ENCODE measurements at regions not wholly inside any gene's neighbourhood (a gene's known extent, or its start where the extent isn't known, plus 50 kb on each side); places are given as distances from the start of the nearest gene placed in this dataset.

GRCh38 chr14:101233391-101233790, 327.9 kb upstream of the DIO3 start:
- WGBS, 2 donors = 51 to 54% methylated on average over 12 of the region's 12 CpGs
- H3K4me3 ChIP-seq (ENCODE audit: low read length in 2 of 2) = no peak overlapping the region
- no peaks in the 10 kb centered on the region for H3K4me1 ChIP-seq (ENCODE audit: control insufficient read depth in 1 of 2, insufficient read depth in 2 of 2, low read length in 2 of 2)
- no peaks in the 10 kb centered on the region for H3K27me3 ChIP-seq (ENCODE audit: control insufficient read depth in 1 of 2, insufficient read depth in 2 of 2, low read length in 1 of 2)
- DNase-seq (peak in 1 of 2 donors; percentile 41), ATAC-seq (ENCODE audit: low FRiP score) (no peak)
- H3K9me3 ChIP-seq (ENCODE audit: control insufficient read depth, low read length) = no peaks in the 10 kb centered on the region
- intact Hi-C loops (cut with DNase I) = no loop called here
- no peak overlapping the region for H3K27ac ChIP-seq (ENCODE audit: low read depth in 1 of 2, low read length in 2 of 2)
- H3K36me3 ChIP-seq (ENCODE audit: control insufficient read depth in 1 of 2, insufficient read depth in 2 of 2, low read length in 1 of 2) = no peaks in the 10 kb centered on the region

- Histone ChIP-seq H3K4me3 (ENCODE audit: low read length in 2 of 2) (no peak overlapping the region), H3K27ac (ENCODE audit: low read depth in 1 of 2, low read length in 2 of 2) (no peak overlapping the region), H3K36me3 (ENCODE audit: control insufficient read depth in 1 of 2, insufficient read depth in 2 of 2, low read length in 1 of 2) (no peaks in the 10 kb centered on the region), H3K9me3 (ENCODE audit: control insufficient read depth, low read length) (no peaks in the 10 kb centered on the region), H3K27me3 (ENCODE audit: control insufficient read depth in 1 of 2, insufficient read depth in 2 of 2, low read length in 1 of 2) (no peaks in the 10 kb centered on the region), H3K4me1 (ENCODE audit: control insufficient read depth in 1 of 2, insufficient read depth in 2 of 2, low read length in 2 of 2) (no peaks in the 10 kb centered on the region)
- ATAC-seq (ENCODE audit: low FRiP score) (no peak), DNase-seq (peak in 1 of 2 donors; percentile 40)
- 84 to 86% methylated on average over 6 to 7 of the region's 7 CpGs for WGBS, 2 donors
- intact Hi-C loops (cut with DNase I) = no loop called here
Measured at GRCh38 chr14:101233808-101234207, 327.5 kb upstream of the DIO3 start.

GRCh38 chr14:101234244-101234937, 326.9 kb upstream of the DIO3 start:
- no peaks in the 10 kb centered on the region for H3K9me3 ChIP-seq (ENCODE audit: control insufficient read depth, low read length)
- H3K4me1 ChIP-seq (ENCODE audit: control insufficient read depth in 1 of 2, insufficient read depth in 2 of 2, low read length in 2 of 2) = no peaks in the 10 kb centered on the region
- 79 to 81% methylated on average over 23 of the region's 23 CpGs for WGBS, 2 donors
- no peaks in the 10 kb centered on the region for H3K27me3 ChIP-seq (ENCODE audit: control insufficient read depth in 1 of 2, insufficient read depth in 2 of 2, low read length in 1 of 2)
- DNase-seq (peak in 1 of 2 donors; percentile 66), ATAC-seq (ENCODE audit: low FRiP score) (no peak)
- no peaks in the 10 kb centered on the region for H3K36me3 ChIP-seq (ENCODE audit: control insufficient read depth in 1 of 2, insufficient read depth in 2 of 2, low read length in 1 of 2)
- no peak overlapping the region for H3K4me3 ChIP-seq (ENCODE audit: low read length in 2 of 2)
- intact Hi-C loops (cut with DNase I) = no loop called here
- H3K27ac ChIP-seq (ENCODE audit: low read depth in 1 of 2, low read length in 2 of 2) = no peak overlapping the region

- intact Hi-C loops (cut with DNase I) = no loop called here
- Histone ChIP-seq H3K36me3 (ENCODE audit: control insufficient read depth in 1 of 2, insufficient read depth in 2 of 2, low read length in 1 of 2) (no peaks in the 10 kb centered on the region), H3K4me3 (ENCODE audit: low read length in 2 of 2) (no peak overlapping the region), H3K4me1 (ENCODE audit: control insufficient read depth in 1 of 2, insufficient read depth in 2 of 2, low read length in 2 of 2) (no peaks in the 10 kb centered on the region), H3K27me3 (ENCODE audit: control insufficient read depth in 1 of 2, insufficient read depth in 2 of 2, low read length in 1 of 2) (no peaks in the 10 kb centered on the region), H3K9me3 (ENCODE audit: control insufficient read depth, low read length) (no peaks in the 10 kb centered on the region), H3K27ac (ENCODE audit: low read depth in 1 of 2, low read length in 2 of 2) (no peak overlapping the region)
- DNase-seq = no peak
- no peak for ATAC-seq (ENCODE audit: low FRiP score)
- WGBS, 2 donors = 77 to 86% methylated on average over 12 of the region's 12 CpGs
Measured at GRCh38 chr14:101234999-101235334, 326.3 kb upstream of the DIO3 start.

- Histone ChIP-seq H3K4me3 (ENCODE audit: low read length in 2 of 2) (no peak overlapping the region), H3K27ac (ENCODE audit: low read depth in 1 of 2, low read length in 2 of 2) (no peak overlapping the region), H3K9me3 (ENCODE audit: control insufficient read depth, low read length) (no peaks in the 10 kb centered on the region), H3K27me3 (ENCODE audit: control insufficient read depth in 1 of 2, insufficient read depth in 2 of 2, low read length in 1 of 2) (peaks cover 0 to 1% of the 10 kb centered on the region in 2 donors), H3K4me1 (ENCODE audit: control insufficient read depth in 1 of 2, insufficient read depth in 2 of 2, low read length in 2 of 2) (no peaks in the 10 kb centered on the region), H3K36me3 (ENCODE audit: control insufficient read depth in 1 of 2, insufficient read depth in 2 of 2, low read length in 1 of 2) (no peaks in the 10 kb centered on the region)
- ATAC-seq (ENCODE audit: low FRiP score) = no peak
- 51 to 56% methylated on average over 16 of the region's 16 CpGs for WGBS, 2 donors
- intact Hi-C loops (cut with DNase I) = no loop called here
- peak; percentile 64 to 79 for DNase-seq
Measured at GRCh38 chr14:101235335-101236103, 325.8 kb upstream of the DIO3 start.

- Histone ChIP-seq H3K9me3 (ENCODE audit: control insufficient read depth, low read length) (no peaks in the 10 kb centered on the region), H3K36me3 (ENCODE audit: control insufficient read depth in 1 of 2, insufficient read depth in 2 of 2, low read length in 1 of 2) (no peaks in the 10 kb centered on the region), H3K4me1 (ENCODE audit: control insufficient read depth in 1 of 2, insufficient read depth in 2 of 2, low read length in 2 of 2) (no peaks in the 10 kb centered on the region), H3K4me3 (ENCODE audit: low read length in 2 of 2) (no peak overlapping the region), H3K27ac (ENCODE audit: low read depth in 1 of 2, low read length in 2 of 2) (no peak overlapping the region), H3K27me3 (ENCODE audit: control insufficient read depth in 1 of 2, insufficient read depth in 2 of 2, low read length in 1 of 2) (peaks cover 0 to 2% of the 10 kb centered on the region in 2 donors)
- DNase-seq (no peak), ATAC-seq (ENCODE audit: low FRiP score) (no peak)
- WGBS, 2 donors = 82 to 87% methylated on average over 15 of the region's 15 CpGs
- intact Hi-C loops (cut with DNase I) = no loop called here
Measured at GRCh38 chr14:101236496-101237251, 324.6 kb upstream of the DIO3 start.

GRCh38 chr14:101237252-101237616, 324.1 kb upstream of the DIO3 start:
- H3K36me3 ChIP-seq (ENCODE audit: control insufficient read depth in 1 of 2, insufficient read depth in 2 of 2, low read length in 1 of 2) = no peaks in the 10 kb centered on the region
- no peaks in the 10 kb centered on the region for H3K4me1 ChIP-seq (ENCODE audit: control insufficient read depth in 1 of 2, insufficient read depth in 2 of 2, low read length in 2 of 2)
- DNase-seq (no peak), ATAC-seq (ENCODE audit: low FRiP score) (no peak)
- no peak overlapping the region for H3K4me3 ChIP-seq (ENCODE audit: low read length in 2 of 2)
- WGBS, 2 donors = 73 to 82% methylated on average over 9 of the region's 9 CpGs
- no peak overlapping the region for H3K27ac ChIP-seq (ENCODE audit: low read depth in 1 of 2, low read length in 2 of 2)
- intact Hi-C loops (cut with DNase I) = no loop called here
- H3K9me3 ChIP-seq (ENCODE audit: control insufficient read depth, low read length) = no peaks in the 10 kb centered on the region
- peaks cover 0 to 2% of the 10 kb centered on the region in 2 donors for H3K27me3 ChIP-seq (ENCODE audit: control insufficient read depth in 1 of 2, insufficient read depth in 2 of 2, low read length in 1 of 2)

- Histone ChIP-seq H3K9me3 (ENCODE audit: control insufficient read depth, low read length) (no peaks in the 10 kb centered on the region), H3K4me1 (ENCODE audit: control insufficient read depth in 1 of 2, insufficient read depth in 2 of 2, low read length in 2 of 2) (no peaks in the 10 kb centered on the region), H3K27ac (ENCODE audit: low read depth in 1 of 2, low read length in 2 of 2) (no peak overlapping the region), H3K27me3 (ENCODE audit: control insufficient read depth in 1 of 2, insufficient read depth in 2 of 2, low read length in 1 of 2) (peaks cover 0 to 2% of the 10 kb centered on the region in 2 donors), H3K4me3 (ENCODE audit: low read length in 2 of 2) (no peak overlapping the region), H3K36me3 (ENCODE audit: control insufficient read depth in 1 of 2, insufficient read depth in 2 of 2, low read length in 1 of 2) (no peaks in the 10 kb centered on the region)
- 67 to 70% methylated on average over 9 of the region's 9 CpGs for WGBS, 2 donors
- intact Hi-C loops (cut with DNase I) = no loop called here
- peak in 1 of 2 donors; percentile 47 for DNase-seq
- ATAC-seq (ENCODE audit: low FRiP score) = no peak
Measured at GRCh38 chr14:101239065-101239464, 322.2 kb upstream of the DIO3 start.
